ENCODE measurements at regions not wholly inside any gene's neighbourhood (a gene's known extent, or its start where the extent isn't known, plus 50 kb on each side); places are given as distances from the start of the nearest gene placed in this dataset.

DNA sequence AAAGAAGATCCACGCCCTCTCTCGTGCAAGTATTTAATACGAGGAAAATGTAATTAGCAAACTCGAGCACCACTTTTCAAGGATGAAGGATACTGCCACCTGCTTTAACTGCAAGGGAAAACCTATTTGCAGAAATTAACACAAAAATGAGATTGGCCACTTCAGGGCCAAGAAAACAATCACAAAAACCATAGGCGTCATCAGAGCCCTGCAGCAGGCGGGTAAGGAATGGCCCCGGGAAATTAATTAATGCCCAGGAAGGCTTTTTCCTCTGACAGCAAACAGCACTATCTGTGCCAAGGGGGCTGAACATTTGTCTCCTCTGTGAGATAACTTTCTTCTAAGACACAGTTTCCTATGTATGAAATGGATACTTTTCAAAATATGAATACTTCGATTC is 255.7 kb downstream of the CTTN start:
- H3K9ac ChIP-seq (ENCODE audit: low read depth, low read length) = no peak overlapping the region
- ATAC-seq (ENCODE audit: insufficient read depth, low read depth) (no peak), DNase-seq (no peak)
- no peaks in the 10 kb centered on the region for H3K27me3 ChIP-seq (ENCODE audit: insufficient read depth, low read length, poor library complexity)
- no peaks in the 10 kb centered on the region for H3K9me3 ChIP-seq (ENCODE audit: insufficient read depth, low read length, severe bottlenecking)
- no peak overlapping the region for H3K4me2 ChIP-seq (ENCODE audit: insufficient read depth, low read length)
- no peak overlapping the region for H2AFZ ChIP-seq (ENCODE audit: low read depth, low read length)
- H3K4me1 ChIP-seq (ENCODE audit: insufficient read depth, low read length) = no peaks in the 10 kb centered on the region
- H3K4me3 ChIP-seq (ENCODE audit: low read depth in 1 of 2, low read length in 2 of 2) = no peak overlapping the region
- no peak overlapping the region for H3K27ac ChIP-seq (ENCODE audit: low read length)
- no peaks in the 10 kb centered on the region for H3K36me3 ChIP-seq (ENCODE audit: insufficient read depth, low read length)
- TF ChIP-seq, protein P1, sequence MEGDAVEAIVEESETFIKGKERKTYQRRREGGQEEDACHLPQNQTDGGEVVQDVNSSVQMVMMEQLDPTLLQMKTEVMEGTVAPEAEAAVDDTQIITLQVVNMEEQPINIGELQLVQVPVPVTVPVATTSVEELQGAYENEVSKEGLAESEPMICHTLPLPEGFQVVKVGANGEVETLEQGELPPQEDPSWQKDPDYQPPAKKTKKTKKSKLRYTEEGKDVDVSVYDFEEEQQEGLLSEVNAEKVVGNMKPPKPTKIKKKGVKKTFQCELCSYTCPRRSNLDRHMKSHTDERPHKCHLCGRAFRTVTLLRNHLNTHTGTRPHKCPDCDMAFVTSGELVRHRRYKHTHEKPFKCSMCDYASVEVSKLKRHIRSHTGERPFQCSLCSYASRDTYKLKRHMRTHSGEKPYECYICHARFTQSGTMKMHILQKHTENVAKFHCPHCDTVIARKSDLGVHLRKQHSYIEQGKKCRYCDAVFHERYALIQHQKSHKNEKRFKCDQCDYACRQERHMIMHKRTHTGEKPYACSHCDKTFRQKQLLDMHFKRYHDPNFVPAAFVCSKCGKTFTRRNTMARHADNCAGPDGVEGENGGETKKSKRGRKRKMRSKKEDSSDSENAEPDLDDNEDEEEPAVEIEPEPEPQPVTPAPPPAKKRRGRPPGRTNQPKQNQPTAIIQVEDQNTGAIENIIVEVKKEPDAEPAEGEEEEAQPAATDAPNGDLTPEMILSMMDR (IDR thresholded peaks at IDR 0.05; ENCODE audit: borderline replicate concordance, extremely low read depth, low read length, poor library complexity, severe bottlenecking) = no peak
- TF ChIP-seq EZH2 (IDR thresholded peaks at IDR 0.05; ENCODE audit: borderline replicate concordance, low read depth, low read length, severe bottlenecking) = no peak
- H3K79me2 ChIP-seq (ENCODE audit: insufficient read depth, low read length) = no peaks in the 10 kb centered on the region
- H4K20me1 ChIP-seq (ENCODE audit: insufficient read depth, low read length) = peaks cover 30% of the 10 kb centered on the region

DNA sequence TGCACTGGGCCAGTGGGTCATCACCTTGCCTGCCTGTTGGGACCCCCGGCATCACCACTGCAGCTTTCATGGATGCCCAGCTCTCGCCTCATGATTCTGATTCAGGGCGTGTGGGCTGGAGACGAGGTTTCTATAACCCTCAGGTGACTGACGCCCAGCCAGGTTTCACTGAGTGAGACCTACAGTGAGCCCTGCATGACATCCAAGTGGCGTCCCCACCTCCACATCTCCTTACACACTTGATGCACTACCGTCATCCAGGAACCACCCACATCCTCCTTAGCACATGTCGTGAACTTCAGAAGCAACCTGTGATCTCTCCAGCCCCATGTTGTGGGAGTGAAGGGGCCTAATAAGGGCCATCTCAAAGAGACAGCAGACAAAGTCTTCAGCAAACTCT is 257.5 kb downstream of the CTTN start:
- Histone ChIP-seq H2AFZ (ENCODE audit: low read depth, low read length) (no peak overlapping the region), H4K20me1 (ENCODE audit: insufficient read depth, low read length) (peaks cover 17% of the 10 kb centered on the region), H3K27ac (ENCODE audit: low read length) (no peak overlapping the region), H3K4me3 (ENCODE audit: low read depth in 1 of 2, low read length in 2 of 2) (no peak overlapping the region), H3K9ac (ENCODE audit: low read depth, low read length) (no peak overlapping the region), H3K36me3 (ENCODE audit: insufficient read depth, low read length) (no peaks in the 10 kb centered on the region), H3K79me2 (ENCODE audit: insufficient read depth, low read length) (no peaks in the 10 kb centered on the region), H3K4me1 (ENCODE audit: insufficient read depth, low read length) (no peaks in the 10 kb centered on the region), H3K4me2 (ENCODE audit: insufficient read depth, low read length) (no peak overlapping the region), H3K27me3 (ENCODE audit: insufficient read depth, low read length, poor library complexity) (no peaks in the 10 kb centered on the region), H3K9me3 (ENCODE audit: insufficient read depth, low read length, severe bottlenecking) (no peaks in the 10 kb centered on the region)
- no peak for TF ChIP-seq EZH2 (IDR thresholded peaks at IDR 0.05; ENCODE audit: borderline replicate concordance, low read depth, low read length, severe bottlenecking)
- TF ChIP-seq, protein P1 (IDR thresholded peaks at IDR 0.05; ENCODE audit: borderline replicate concordance, extremely low read depth, low read length, poor library complexity, severe bottlenecking) = no peak
- no peak for DNase-seq
- no peak for ATAC-seq (ENCODE audit: insufficient read depth, low read depth)

DNA sequence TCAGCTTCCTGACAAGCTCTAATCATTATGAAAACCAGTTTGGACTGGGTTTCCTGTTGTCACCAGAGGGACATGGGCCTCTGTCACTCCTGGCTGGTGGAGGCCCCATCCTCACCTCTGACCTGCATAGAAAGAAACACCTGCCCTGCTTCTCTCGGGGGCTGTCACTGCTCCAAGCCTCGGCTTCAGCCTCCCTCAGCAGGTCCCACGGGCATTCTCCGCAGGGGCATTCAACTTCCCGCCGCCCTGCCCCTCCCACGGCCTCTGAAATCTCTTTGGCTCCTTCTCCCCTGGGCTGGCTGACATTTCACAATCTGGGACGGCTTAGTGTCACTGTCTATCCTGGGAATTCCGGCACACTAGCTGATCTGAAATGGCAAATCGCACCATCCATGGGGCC is 257.9 kb downstream of the CTTN start:
- Histone ChIP-seq H3K9ac (ENCODE audit: low read depth, low read length) (no peak overlapping the region), H3K27ac (ENCODE audit: low read length) (no peak overlapping the region), H2AFZ (ENCODE audit: low read depth, low read length) (no peak overlapping the region), H3K27me3 (ENCODE audit: insufficient read depth, low read length, poor library complexity) (no peaks in the 10 kb centered on the region), H4K20me1 (ENCODE audit: insufficient read depth, low read length) (peaks cover 16% of the 10 kb centered on the region; the same call in 1 of the 2 replicates), H3K9me3 (ENCODE audit: insufficient read depth, low read length, severe bottlenecking) (no peaks in the 10 kb centered on the region), H3K36me3 (ENCODE audit: insufficient read depth, low read length) (no peaks in the 10 kb centered on the region), H3K79me2 (ENCODE audit: insufficient read depth, low read length) (no peaks in the 10 kb centered on the region), H3K4me1 (ENCODE audit: insufficient read depth, low read length) (no peaks in the 10 kb centered on the region), H3K4me2 (ENCODE audit: insufficient read depth, low read length) (no peak overlapping the region), H3K4me3 (ENCODE audit: low read depth in 1 of 2, low read length in 2 of 2) (no peak overlapping the region)
- ATAC-seq (ENCODE audit: insufficient read depth, low read depth) = no peak
- no peak for DNase-seq
- no peak for TF ChIP-seq EZH2 (IDR thresholded peaks at IDR 0.05; ENCODE audit: borderline replicate concordance, low read depth, low read length, severe bottlenecking)
- TF ChIP-seq, protein P1 (IDR thresholded peaks at IDR 0.05; ENCODE audit: borderline replicate concordance, extremely low read depth, low read length, poor library complexity, severe bottlenecking) = no peak
